ENCODE measurements at regions not wholly inside any gene's neighbourhood (a gene's known extent, or its start where the extent isn't known, plus 50 kb on each side); places are given as distances from the start of the nearest gene placed in this dataset.

DNA sequence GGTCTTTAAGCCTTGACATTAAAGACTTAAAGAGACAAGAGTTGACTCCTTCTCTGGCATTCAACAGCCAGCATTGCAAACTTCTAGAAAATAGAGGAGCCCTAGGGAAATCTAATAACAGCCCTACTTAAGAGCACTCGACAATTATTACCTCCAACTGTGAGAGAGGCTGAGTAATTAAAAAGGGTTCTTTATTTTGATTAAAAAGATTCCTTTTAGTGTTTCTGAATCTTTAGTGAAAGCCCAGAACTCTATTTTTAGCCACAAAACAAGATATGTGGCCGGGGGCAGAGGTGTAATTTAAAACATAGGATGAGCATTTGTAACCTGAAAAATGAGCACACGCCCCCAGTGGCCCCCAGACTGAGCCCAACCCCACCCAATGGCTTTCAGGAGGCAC, 222.3 kb downstream of the SMAD2 start:
- Histone ChIP-seq H4K5ac (ENCODE audit: low read depth, low read length) (no peak overlapping the region), H2AFZ (replicated peaks; ENCODE audit: low read length, poor library complexity) (no peak overlapping the region), H3K9me1 (ENCODE audit: insufficient read depth, low read length) (no peaks in the 10 kb centered on the region), H3K56ac (ENCODE audit: extremely low read depth, insufficient read depth, low read length) (no peak overlapping the region), H3K14ac (replicated peaks; ENCODE audit: low read depth, low read length) (no peak overlapping the region), H3K27me3 (ENCODE audit: control insufficient read depth, insufficient read depth, low read length) (no peaks in the 10 kb centered on the region), H3K27ac (ENCODE audit: insufficient read depth, low read length) (no peak overlapping the region), H2AK5ac (ENCODE audit: low read depth, low read length) (no peak overlapping the region), H3K4me2 (ENCODE audit: low read depth, low read length) (no peak overlapping the region), H2BK120ac (ENCODE audit: low read depth, low read length) (no peak overlapping the region), H3K4me3 (ENCODE audit: insufficient read depth, low read depth, low read length) (no peak overlapping the region), H3K36me3 (ENCODE audit: control insufficient read depth, insufficient read depth, low read length) (no peaks in the 10 kb centered on the region), H2AK9ac (replicated peaks; ENCODE audit: low read depth, low read length, poor library complexity) (no peak overlapping the region), H3K18ac (ENCODE audit: low read depth, low read length) (no peak overlapping the region), H3K4ac (ENCODE audit: low read depth, low read length) (no peak overlapping the region), H4K91ac (ENCODE audit: insufficient read depth, low read depth, low read length) (no peak overlapping the region), H2BK5ac (ENCODE audit: low read depth, low read length, poor library complexity, severe bottlenecking) (no peak overlapping the region), H3K79me1 (ENCODE audit: low read depth in 1 of 2, low read length in 2 of 2) (no peaks in the 10 kb centered on the region), H3K4me1 (ENCODE audit: control insufficient read depth, insufficient read depth, low read length) (no peaks in the 10 kb centered on the region), H2BK20ac (ENCODE audit: low read depth, low read length) (no peak overlapping the region), H4K20me1 (ENCODE audit: insufficient read depth, low read length) (no peaks in the 10 kb centered on the region), H3K23ac (ENCODE audit: low read depth, low read length) (no peak overlapping the region), H4K8ac (ENCODE audit: low read depth in 2 of 2, low read length in 2 of 2) (no peak overlapping the region), H3K9me3 (ENCODE audit: control insufficient read depth, insufficient read depth, low read length) (no peaks in the 10 kb centered on the region), H2BK15ac (ENCODE audit: low read depth, low read length) (no peak overlapping the region), H3K9ac (ENCODE audit: low read depth, low read length) (no peak overlapping the region)
- POLR2A ChIA-PET (ENCODE audit: unreplicated experiment), result no interaction called here
- dilution Hi-C loops (cut with HindIII; ENCODE audit: low sequenced_read_pairs, unreplicated experiment) (no loop called here), in situ Hi-C loops (cut with MboI; ENCODE audit: low sequenced_read_pairs) (no loop called here), intact Hi-C loops (cut with micrococcal nuclease) (no loop called here)
- CTCF ChIA-PET, result no interaction called here
- no TSS peak for BruUV-seq (replicated peaks)
- no peak for DNase-seq
- no peak for TF ChIP-seq NFE2L2 (IDR thresholded peaks at IDR 0.05; ENCODE audit: low read depth, low read length)
- no peak for TF ChIP-seq FOS (IDR thresholded peaks at IDR 0.05; ENCODE audit: low read depth, low read length)
- TF ChIP-seq CEBPB (IDR thresholded peaks at IDR 0.05; ENCODE audit: low read depth, low read length), result no peak
- TF ChIP-seq CHD1 (IDR thresholded peaks at IDR 0.05; ENCODE audit: low read depth, low read length), result no peak
- TF ChIP-seq CTCF (conservative IDR thresholded peaks at IDR 0.05; ENCODE audit: low read depth, low read length), result no peak
- no peak for TF ChIP-seq MXI1 (IDR thresholded peaks at IDR 0.05; ENCODE audit: borderline replicate concordance, low read depth, low read length)
- no peak for TF ChIP-seq MAFK (IDR thresholded peaks at IDR 0.05; ENCODE audit: low read depth, low read length)
- TF ChIP-seq MAZ (IDR thresholded peaks at IDR 0.05; ENCODE audit: borderline replicate concordance, low read depth, low read length), result no peak
- TF ChIP-seq RAD21 (IDR thresholded peaks at IDR 0.05; ENCODE audit: low read length), result no peak
- TF ChIP-seq RFX5 (IDR thresholded peaks at IDR 0.05; ENCODE audit: low read depth, low read length), result no peak
- TF ChIP-seq BHLHE40 (IDR thresholded peaks at IDR 0.05; ENCODE audit: low read depth, low read length), result no peak
- TF ChIP-seq RCOR1 (IDR thresholded peaks at IDR 0.05; ENCODE audit: insufficient replicate concordance, low read length), result no peak
- ATAC-seq (ENCODE audit: low read depth), result no peak
- WGBS, 2 experiments (ENCODE audit: extremely low coverage in 2 of 2, insufficient read length in 1 of 2), result no CpG with 5 or more reads among the region's 3 CpGs
